NCI-H2029 (cell line): ENCODE measurements at regions not wholly inside any gene's neighbourhood (a gene's known extent, or its start where the extent isn't known, plus 50 kb on each side); places are given as distances from the start of the nearest gene placed in this dataset.

Source experiments
- DNase-seq: peaks from one replicate; lab custom pipeline; 2025; lab: John Stamatoyannopoulos, UW

GRCh38 chr18:22113144-22113844 lies 56.1 kb upstream of the GATA6 start:
- no peak for DNase-seq

- DNase-seq: no peak
Observed at GRCh38 chr18:22114526-22115321, 54.7 kb upstream of the GATA6 start.

- DNase-seq: no peak
Observed at GRCh38 chr18:22115573-22115972, 53.8 kb upstream of the GATA6 start.
